ENCODE measurements at regions not wholly inside any gene's neighbourhood (a gene's known extent, or its start where the extent isn't known, plus 50 kb on each side); places are given as distances from the start of the nearest gene placed in this dataset.

DNA sequence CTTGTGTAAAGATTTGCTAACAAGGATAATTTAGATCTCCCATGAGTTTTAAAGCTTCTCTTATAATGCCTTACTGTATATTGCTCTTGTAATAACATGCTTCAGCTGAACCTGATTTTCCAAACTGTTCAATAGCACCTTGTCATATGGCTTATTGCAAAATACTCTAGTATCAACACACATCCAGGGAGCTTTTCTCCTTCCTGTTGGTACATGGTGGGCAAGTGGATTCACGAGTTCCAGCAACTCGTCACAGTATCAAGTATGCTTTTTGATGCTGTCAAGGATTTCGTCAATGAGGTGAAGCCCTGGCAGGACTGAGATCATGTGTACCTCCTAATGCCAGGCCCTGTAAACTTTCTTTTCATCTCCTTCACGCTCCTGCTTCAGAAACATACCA lies 59.5 kb upstream of the ITPRID2 start:
- no peaks in the 10 kb centered on the region for H3K4me1 Mint-ChIP-seq (ENCODE audit: unreplicated experiment)
- no peak overlapping the region for H3K4me3 Mint-ChIP-seq
- H3K9me3 Mint-ChIP-seq: no peaks in the 10 kb centered on the region
- DNase-seq (ENCODE audit: extremely low spot score, unreplicated experiment): no peak
- no peak overlapping the region for H3K27ac Mint-ChIP-seq
- TF ChIP-seq CTCF (conservative IDR thresholded peaks at IDR 0.05): no peak
- no peaks in the 10 kb centered on the region for H3K36me3 Mint-ChIP-seq
- peaks cover 4% of the 10 kb centered on the region for H3K27me3 Mint-ChIP-seq

DNA sequence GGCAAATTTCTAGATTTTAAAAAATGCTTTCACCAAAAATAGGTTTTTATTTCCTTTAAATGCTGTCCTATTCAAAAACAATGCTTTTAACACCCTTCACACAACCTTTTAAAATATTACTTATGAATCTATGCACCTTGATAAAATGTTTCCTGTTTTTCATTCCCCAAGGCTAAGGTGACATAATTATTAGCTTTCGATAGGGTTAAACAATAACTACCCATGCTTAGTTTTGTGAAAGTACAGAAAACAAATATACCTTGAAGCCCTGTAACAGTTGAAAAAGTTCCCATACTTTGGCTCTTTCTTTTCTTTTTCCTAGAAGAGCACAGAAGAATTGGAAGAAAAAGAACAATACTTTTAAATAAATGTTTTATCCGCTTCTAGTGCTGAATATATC lies 54.9 kb upstream of the ITPRID2 start:
- no peaks in the 10 kb centered on the region for H3K36me3 Mint-ChIP-seq
- H3K27me3 Mint-ChIP-seq: no peaks in the 10 kb centered on the region
- no peak for DNase-seq (ENCODE audit: extremely low spot score, unreplicated experiment)
- H3K4me1 Mint-ChIP-seq (ENCODE audit: unreplicated experiment): peaks cover 6% of the 10 kb centered on the region
- no peaks in the 10 kb centered on the region for H3K9me3 Mint-ChIP-seq
- no peak for TF ChIP-seq CTCF (conservative IDR thresholded peaks at IDR 0.05)
- no peak overlapping the region for H3K27ac Mint-ChIP-seq
- H3K4me3 Mint-ChIP-seq: no peak overlapping the region

- no peaks in the 10 kb centered on the region for H3K27me3 Mint-ChIP-seq
- H3K4me1 Mint-ChIP-seq (ENCODE audit: unreplicated experiment): peaks cover 6% of the 10 kb centered on the region
- H3K27ac Mint-ChIP-seq: no peak overlapping the region
- H3K9me3 Mint-ChIP-seq: no peaks in the 10 kb centered on the region
- H3K36me3 Mint-ChIP-seq: no peaks in the 10 kb centered on the region
- TF ChIP-seq CTCF (conservative IDR thresholded peaks at IDR 0.05): no peak
- DNase-seq (ENCODE audit: extremely low spot score, unreplicated experiment): no peak
- H3K4me3 Mint-ChIP-seq: no peak overlapping the region
Observed at GRCh38 chr2:181837563-181837962, 54.0 kb upstream of the ITPRID2 start.

GRCh38 chr2:181839811-181840210 lies 51.7 kb upstream of the ITPRID2 start:
- Mint-ChIP-seq H3K27ac (no peak overlapping the region), H3K4me1 (ENCODE audit: unreplicated experiment) (peaks cover 6% of the 10 kb centered on the region), H3K27me3 (no peaks in the 10 kb centered on the region), H3K9me3 (no peaks in the 10 kb centered on the region), H3K4me3 (no peak overlapping the region), H3K36me3 (no peaks in the 10 kb centered on the region)
- no peak for DNase-seq (ENCODE audit: extremely low spot score, unreplicated experiment)
- TF ChIP-seq CTCF (conservative IDR thresholded peaks at IDR 0.05): no peak

GRCh38 chr2:181841079-181841478 lies 50.5 kb upstream of the ITPRID2 start:
- Mint-ChIP-seq H3K9me3 (no peaks in the 10 kb centered on the region), H3K4me1 (ENCODE audit: unreplicated experiment) (peaks cover 6% of the 10 kb centered on the region), H3K36me3 (no peaks in the 10 kb centered on the region), H3K4me3 (no peak overlapping the region), H3K27me3 (no peaks in the 10 kb centered on the region), H3K27ac (no peak overlapping the region)
- no peak for DNase-seq (ENCODE audit: extremely low spot score, unreplicated experiment)
- TF ChIP-seq CTCF (conservative IDR thresholded peaks at IDR 0.05): no peak

All from type B pancreatic cell (in vitro differentiated cells).